RWPE1 (cell line): ENCODE measurements at regions not wholly inside any gene's neighbourhood (a gene's known extent, or its start where the extent isn't known, plus 50 kb on each side); places are given as distances from the start of the nearest gene placed in this dataset.
A peak's percentile ranks its signal among the peaks of the same experiment; 100 is the strongest.

Source experiments
- CTCF ChIA-PET: fragments of 350-600 bp; sonication (Branson Sonifier 250); formaldehyde crosslinking; extraction: SDS; loops from one replicate; lab custom pipeline; 2021; lab: Yijun Ruan, JAX
- POLR2A ChIA-PET: fragments of 400-600 bp; formaldehyde crosslinking; extraction: SDS; loops from one replicate; lab custom pipeline; 2020; ENCODE audit warnings: antibody characterized with exemption; ENCODE audit not compliant: low non-redundant PET; lab: Yijun Ruan, JAX
- DNase-seq: peaks from one replicate; pipeline ENCODE4 v3.0.0; 2012; ENCODE audit warnings: low spot score
- H3K27ac ChIP-seq: fragments of 450-650 bp; 2 replicates; pipeline ENCODE4 v1.5.1; 2017
- CTCF ChIP-seq: fragments of 450-650 bp; conservative IDR thresholded peaks from 2 replicates; pipeline ENCODE4 v1.5.1; 2017; ENCODE audit warnings: low read depth, mild to moderate bottlenecking

- H3K27ac ChIP-seq = no peak overlapping the region
- CTCF ChIA-PET = no interaction called here
- POLR2A ChIA-PET = no interaction called here
Observed at GRCh38 chr2:117057016-117057415, 757.5 kb upstream of the DDX18 start.

GRCh38 chr2:117058366-117058765 lies 756.1 kb upstream of the DDX18 start:
- DNase-seq = no peak
- POLR2A ChIA-PET = no interaction called here
- CTCF ChIA-PET = no interaction called here
- no peak overlapping the region for H3K27ac ChIP-seq
- no peak for TF ChIP-seq CTCF

More at GRCh38 chr2:117057016-117057415, 757.5 kb upstream of the DDX18 start:
- TF ChIP-seq CTCF = no peak
- no peak for DNase-seq

GRCh38 chr2:117064021-117064420 lies 750.5 kb upstream of the DDX18 start:
- DNase-seq = no peak
- TF ChIP-seq CTCF = no peak
- ChIA-PET POLR2A (no interaction called here), CTCF (no interaction called here)
- H3K27ac ChIP-seq = no peak overlapping the region

- H3K27ac ChIP-seq = no peak overlapping the region
- no peak for DNase-seq
- ChIA-PET POLR2A (no interaction called here), CTCF (no interaction called here)
- no peak for TF ChIP-seq CTCF
Observed at GRCh38 chr2:117065912-117066311, 748.6 kb upstream of the DDX18 start.

GRCh38 chr2:117067900-117068299 lies 746.6 kb upstream of the DDX18 start:
- no peak for DNase-seq
- ChIA-PET CTCF (no interaction called here), POLR2A (no interaction called here)
- TF ChIP-seq CTCF = no peak
- no peak overlapping the region for H3K27ac ChIP-seq

- DNase-seq = peak; percentile 3
- no peak overlapping the region for H3K27ac ChIP-seq
- ChIA-PET CTCF (no interaction called here), POLR2A (no interaction called here)
- TF ChIP-seq CTCF = no peak
Observed at GRCh38 chr2:117068371-117068770, 746.1 kb upstream of the DDX18 start.
